OCI-LY1 (cell line): ENCODE measurements at regions not wholly inside any gene's neighbourhood (a gene's known extent, or its start where the extent isn't known, plus 50 kb on each side); places are given as distances from the start of the nearest gene placed in this dataset.

Source experiments
- H2AFZ ChIP-seq: fragments of 200-600 bp; sonication (generic), shearing (Covaris generic); 2 replicates; pipeline ENCODE4 v1.6.0; 2014; ENCODE audit warnings: antibody characterized with exemption, mild to moderate bottlenecking, low read length
- H3F3A ChIP-seq: fragments of 200-600 bp; sonication (generic), shearing (Covaris generic); 2 replicates; pipeline ENCODE4 v1.6.0; 2014; ENCODE audit warnings: mild to moderate bottlenecking, antibody characterized with exemption, low read length, moderate library complexity; ENCODE audit not compliant: insufficient read depth
- H3K27ac ChIP-seq: fragments of 200-600 bp; sonication (generic); 2 replicates; pipeline ENCODE4 v1.5.1; 2014; ENCODE audit warnings: low read length, mixed run types, mild to moderate bottlenecking, low read depth; ENCODE audit not compliant: poor library complexity, severe bottlenecking
- H3K27me3 ChIP-seq: fragments of 200-600 bp; sonication (generic); 2 replicates; pipeline ENCODE4 v1.6.0; 2014; ENCODE audit warnings: antibody characterized with exemption, mild to moderate bottlenecking, low read length, moderate library complexity; ENCODE audit not compliant: insufficient read depth
- H3K36me3 ChIP-seq: fragments of 200-600 bp; sonication (generic); 2 replicates; pipeline ENCODE4 v1.6.1; 2014; ENCODE audit warnings: mild to moderate bottlenecking, antibody characterized with exemption, low read length, moderate library complexity, mixed read lengths; ENCODE audit not compliant: insufficient read depth
- H3K4me1 ChIP-seq: fragments of 200-600 bp; sonication (generic); 2 replicates; pipeline ENCODE4 v1.5.1; 2014; ENCODE audit warnings: mild to moderate bottlenecking, low read length, moderate library complexity; ENCODE audit not compliant: insufficient read depth, severe bottlenecking
- H3K4me2 ChIP-seq: fragments of 200-600 bp; sonication (generic), shearing (Covaris generic); 2 replicates; pipeline ENCODE4 v1.6.1; 2014; ENCODE audit warnings: low read length
- H3K4me3 ChIP-seq: fragments of 200-600 bp; sonication (generic); 2 replicates; pipeline ENCODE4 v1.5.1; 2014; ENCODE audit warnings: low read length, low read depth, mild to moderate bottlenecking, mixed read lengths; ENCODE audit not compliant: poor library complexity, severe bottlenecking
- H3K79me2 ChIP-seq: fragments of 200-600 bp; shearing (Covaris generic); 2 replicates; pipeline ENCODE4 v1.6.1; 2016; ENCODE audit warnings: mixed run types, low read length, mixed read lengths; ENCODE audit not compliant: insufficient read depth
- H3K9ac ChIP-seq: fragments of 200-600 bp; sonication (generic), shearing (Covaris generic); 2 replicates; pipeline ENCODE4 v1.6.1; 2014; ENCODE audit warnings: mild to moderate bottlenecking, low read length, mixed read lengths
- H3K9me2 ChIP-seq: fragments of 200-600 bp; sonication (generic), shearing (Covaris generic); 2 replicates; pipeline ENCODE4 v1.6.1; 2014; ENCODE audit warnings: low read depth, mild to moderate bottlenecking, low read length, mixed read lengths
- H3K9me3 ChIP-seq: fragments of 200-600 bp; shearing (Covaris generic); 2 replicates; pipeline ENCODE4 v1.6.1; 2014; ENCODE audit warnings: low read length, mixed read lengths
- H4K20me1 ChIP-seq: fragments of 200-600 bp; sonication (generic), shearing (Covaris generic); 2 replicates; pipeline ENCODE4 v1.6.0; 2016; ENCODE audit warnings: mild to moderate bottlenecking, low read length; ENCODE audit not compliant: insufficient read depth
- EZH2 ChIP-seq: fragments of 200-600 bp; sonication (generic), shearing (Covaris generic); IDR thresholded peaks from 2 replicates; pipeline ENCODE4 v1.8.0; 2017; ENCODE audit warnings: borderline replicate concordance, mixed run types, mild to moderate bottlenecking, antibody characterized with exemption, low read length, moderate library complexity, mixed read lengths
- TF ChIP-seq, protein P1 (sequence below): fragments of 200-600 bp; sonication (generic), shearing (Covaris generic); IDR thresholded peaks from 2 replicates; pipeline ENCODE4 v1.5.1; 2017; ENCODE audit warnings: mild to moderate bottlenecking, antibody characterized with exemption, low read length, moderate library complexity, mixed read lengths

GRCh38 chr18:51527826-51528225 is 330.3 kb upstream of the MEX3C start:
- Histone ChIP-seq H3K4me2 (no peak overlapping the region), H2AFZ (no peak overlapping the region), H3K9me2 (no peaks in the 10 kb centered on the region), H3K36me3 (no peaks in the 10 kb centered on the region), H3K9me3 (0 out of 2 replicates have a peak, but pooled peaks cover 2% of the 10 kb centered on the region), H3K4me3 (no peak overlapping the region), H3K27me3 (no peaks in the 10 kb centered on the region), H4K20me1 (no peaks in the 10 kb centered on the region), H3K27ac (no peak overlapping the region), H3F3A (no peaks in the 10 kb centered on the region), H3K79me2 (no peaks in the 10 kb centered on the region), H3K9ac (no peak overlapping the region), H3K4me1 (no peaks in the 10 kb centered on the region)
- TF ChIP-seq, protein P1, sequence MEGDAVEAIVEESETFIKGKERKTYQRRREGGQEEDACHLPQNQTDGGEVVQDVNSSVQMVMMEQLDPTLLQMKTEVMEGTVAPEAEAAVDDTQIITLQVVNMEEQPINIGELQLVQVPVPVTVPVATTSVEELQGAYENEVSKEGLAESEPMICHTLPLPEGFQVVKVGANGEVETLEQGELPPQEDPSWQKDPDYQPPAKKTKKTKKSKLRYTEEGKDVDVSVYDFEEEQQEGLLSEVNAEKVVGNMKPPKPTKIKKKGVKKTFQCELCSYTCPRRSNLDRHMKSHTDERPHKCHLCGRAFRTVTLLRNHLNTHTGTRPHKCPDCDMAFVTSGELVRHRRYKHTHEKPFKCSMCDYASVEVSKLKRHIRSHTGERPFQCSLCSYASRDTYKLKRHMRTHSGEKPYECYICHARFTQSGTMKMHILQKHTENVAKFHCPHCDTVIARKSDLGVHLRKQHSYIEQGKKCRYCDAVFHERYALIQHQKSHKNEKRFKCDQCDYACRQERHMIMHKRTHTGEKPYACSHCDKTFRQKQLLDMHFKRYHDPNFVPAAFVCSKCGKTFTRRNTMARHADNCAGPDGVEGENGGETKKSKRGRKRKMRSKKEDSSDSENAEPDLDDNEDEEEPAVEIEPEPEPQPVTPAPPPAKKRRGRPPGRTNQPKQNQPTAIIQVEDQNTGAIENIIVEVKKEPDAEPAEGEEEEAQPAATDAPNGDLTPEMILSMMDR, result no peak
- no peak for TF ChIP-seq EZH2

GRCh38 chr18:51531501-51531900 is 334.0 kb upstream of the MEX3C start:
- no peaks in the 10 kb centered on the region for H3K79me2 ChIP-seq
- H3K4me2 ChIP-seq, result no peak overlapping the region
- no peak overlapping the region for H3K4me3 ChIP-seq
- no peaks in the 10 kb centered on the region for H3K27me3 ChIP-seq
- H3K9ac ChIP-seq, result no peak overlapping the region
- no peak overlapping the region for H2AFZ ChIP-seq
- no peaks in the 10 kb centered on the region for H3K4me1 ChIP-seq
- 0 out of 2 replicates have a peak, but pooled peaks cover 3% of the 10 kb centered on the region for H3K9me3 ChIP-seq
- H4K20me1 ChIP-seq, result no peaks in the 10 kb centered on the region
- H3K27ac ChIP-seq, result no peak overlapping the region
- H3F3A ChIP-seq, result no peaks in the 10 kb centered on the region
- TF ChIP-seq, protein P1, result no peak
- TF ChIP-seq EZH2, result no peak
- no peaks in the 10 kb centered on the region for H3K36me3 ChIP-seq
- H3K9me2 ChIP-seq, result no peaks in the 10 kb centered on the region

- no peak overlapping the region for H3K4me3 ChIP-seq
- H3K9me3 ChIP-seq, result 0 out of 2 replicates have a peak, but pooled peaks cover 3% of the 10 kb centered on the region
- H3K36me3 ChIP-seq, result no peaks in the 10 kb centered on the region
- no peak overlapping the region for H2AFZ ChIP-seq
- H3K4me2 ChIP-seq, result no peak overlapping the region
- no peaks in the 10 kb centered on the region for H3K27me3 ChIP-seq
- H3K9ac ChIP-seq, result no peak overlapping the region
- no peaks in the 10 kb centered on the region for H3K79me2 ChIP-seq
- H4K20me1 ChIP-seq, result no peaks in the 10 kb centered on the region
- TF ChIP-seq EZH2, result no peak
- TF ChIP-seq, protein P1, result no peak
- no peaks in the 10 kb centered on the region for H3K4me1 ChIP-seq
- no peaks in the 10 kb centered on the region for H3F3A ChIP-seq
- no peaks in the 10 kb centered on the region for H3K9me2 ChIP-seq
- no peak overlapping the region for H3K27ac ChIP-seq
These were observed 340.0 kb upstream of the MEX3C start for GRCh38 chr18:51537487-51537886.
